HCT116 (cell line): ENCODE measurements at regions not wholly inside any gene's neighbourhood (a gene's known extent, or its start where the extent isn't known, plus 50 kb on each side); places are given as distances from the start of the nearest gene placed in this dataset.

Source experiments
- ATAC-seq: fragments of 200-7000 bp; cut with Tn5 transposase; 2 replicates; pipeline ENCODE4 v1.9.1; 2020; ENCODE audit warnings: mild to moderate bottlenecking, moderate library complexity
- BruUV-seq: library from RNA; stranded (reverse); fragments of 400-500 nt; replicated peaks from 2 replicates; lab custom pipeline; 2021; lab: Mats Ljungman, UMichigan
- CTCF ChIA-PET: fragments of 300-600 bp; sonication (Branson Sonifier 250); formaldehyde crosslinking; loops from one replicate; lab custom pipeline; 2021; ENCODE audit warnings: antibody characterized with exemption; lab: Charles Lee
- POLR2A ChIA-PET: fragments of 300-600, 350-600 bp; sonication (Branson Sonifier 250); formaldehyde crosslinking; loops from one replicate; lab custom pipeline; 2021; ENCODE audit warnings: antibody characterized with exemption; lab: Charles Lee
- RAD21 ChIA-PET, 2 experiments: fragments of 300-600 bp; sonication (Branson Sonifier 250); formaldehyde crosslinking; loops; one replicate each; lab custom pipeline; 2023; ENCODE audit warnings: low total read pairs in 2 of 2; ENCODE audit not compliant: uncharacterized antibody in 2 of 2, unreplicated experiment in 2 of 2, low non-redundant PET in 1 of 2; lab: Charles Lee
- DNase-seq: peaks from one replicate; pipeline ENCODE4 v3.0.0-alpha.2; 2010; ENCODE audit warnings: low read depth, low spot score
- H2AFZ ChIP-seq: fragments of 200-600 bp; shearing (Covaris generic), sonication (generic); 2 replicates; pipeline ENCODE4 v1.6.1; 2017; ENCODE audit warnings: low read depth, mixed run types, mixed read lengths, antibody characterized with exemption, low read length; ENCODE audit not compliant: poor library complexity, severe bottlenecking
- H3K27ac ChIP-seq: 2 replicates; pipeline ENCODE4 v1.5.1; 2012; ENCODE audit warnings: low read depth, low read length
- H3K27me3 ChIP-seq: fragments of 200-600 bp; sonication (generic); 2 replicates; pipeline ENCODE4 v1.6.1; 2016; ENCODE audit warnings: mixed run types, low read length, mixed read lengths; ENCODE audit not compliant: insufficient read depth
- H3K36me3 ChIP-seq, 2 experiments: fragments of 200-500 bp in 1 of 2; fragments of 200-600 bp in 1 of 2; sonication (Bioruptor generic) in 1 of 2; sonication (generic) in 1 of 2; 2 replicates each; pipeline versions ENCODE4 v1.5.1 to v1.6.1; 2014 to 2016; ENCODE audit warnings: low read length in 2 of 2, inconsistent platforms in 1 of 2, mixed read lengths in 1 of 2, mixed run types in 1 of 2; ENCODE audit not compliant: insufficient read depth in 2 of 2, control insufficient read depth in 1 of 2
- H3K4me1 ChIP-seq, 2 experiments: fragments of 200-600 bp in 1 of 2; sonication (generic) in 1 of 2; 2 replicates each; pipeline versions ENCODE4 v1.5.1 to v1.6.1; 2012 to 2017; ENCODE audit warnings: low read length in 2 of 2, inconsistent platforms in 1 of 2, mild to moderate bottlenecking in 1 of 2, mixed read lengths in 1 of 2, mixed run types in 1 of 2, moderate library complexity in 1 of 2; ENCODE audit not compliant: insufficient read depth in 2 of 2, control insufficient read depth in 1 of 2
- H3K4me2 ChIP-seq: fragments of 200-600 bp; sonication (generic); 2 replicates; pipeline ENCODE4 v1.6.1; 2017; ENCODE audit warnings: mixed run types, low read length, mixed read lengths
- H3K4me3 ChIP-seq, 2 experiments: fragments of 200-600 bp in 1 of 2; sonication (generic) in 1 of 2; replicated peaks in 1 of 2; 2 replicates each; pipeline ENCODE4 v1.5.1; 2011 to 2016; ENCODE audit warnings: low read length in 2 of 2, control low read depth in 1 of 2, low read depth in 1 of 2, mild to moderate bottlenecking in 1 of 2, mixed read lengths in 1 of 2, mixed run types in 1 of 2
- H3K79me2 ChIP-seq: fragments of 200-600 bp; sonication (generic); 2 replicates; pipeline ENCODE4 v1.6.1; 2017; ENCODE audit warnings: mild to moderate bottlenecking, mixed run types, low read length, moderate library complexity, mixed read lengths; ENCODE audit not compliant: insufficient read depth
- H3K9ac ChIP-seq: fragments of 200-600 bp; sonication (generic); 2 replicates; pipeline ENCODE4 v1.6.1; 2016; ENCODE audit warnings: low read length, mixed read lengths
- H3K9me2 ChIP-seq: fragments of 200-600 bp; sonication (generic), shearing (Covaris generic); 2 replicates; pipeline ENCODE4 v1.6.1; 2017; ENCODE audit warnings: mixed run types, mild to moderate bottlenecking, moderate library complexity; ENCODE audit not compliant: insufficient read depth
- H3K9me3 ChIP-seq, 2 experiments: fragments of 200-500 bp in 1 of 2; fragments of 200-600 bp in 1 of 2; sonication (Bioruptor generic) in 1 of 2; sonication (generic) in 1 of 2; 2 replicates each; pipeline ENCODE4 v1.6.1; 2014 to 2017; ENCODE audit warnings: low read length in 2 of 2, mixed read lengths in 2 of 2, inconsistent platforms in 1 of 2, low read depth in 1 of 2, mild to moderate bottlenecking in 1 of 2, mixed run types in 1 of 2, moderate library complexity in 1 of 2; ENCODE audit not compliant: control insufficient read depth in 1 of 2, insufficient read depth in 1 of 2
- H4K20me1 ChIP-seq: fragments of 200-600 bp; sonication (generic), shearing (Covaris generic); 2 replicates; pipeline ENCODE4 v1.6.1; 2017; ENCODE audit warnings: mixed run types, mild to moderate bottlenecking, moderate library complexity; ENCODE audit not compliant: insufficient read depth
- CBX3 ChIP-seq: IDR thresholded peaks from 2 replicates; pipeline ENCODE4 v1.6.1; 2012; ENCODE audit warnings: low read depth
- CEBPB ChIP-seq: IDR thresholded peaks from 2 replicates; pipeline ENCODE4 v1.6.1; 2012; ENCODE audit warnings: low read depth
- CTCF ChIP-seq, 3 experiments: fragments of 200-600 bp in 1 of 3; sonication (generic) in 1 of 3; IDR thresholded peaks in 2 of 3; conservative IDR thresholded peaks in 1 of 3; 2 replicates each; pipeline ENCODE4 v1.5.1; 2012 to 2017; ENCODE audit warnings: low read depth in 2 of 3, low read length in 2 of 3, antibody characterized with exemption in 1 of 3, borderline replicate concordance in 1 of 3, control low read depth in 1 of 3, mild to moderate bottlenecking in 1 of 3, mixed read lengths in 1 of 3, mixed run types in 1 of 3, moderate library complexity in 1 of 3; ENCODE audit not compliant: insufficient read depth in 1 of 3
- ELF1 ChIP-seq: IDR thresholded peaks from 2 replicates; pipeline ENCODE4 v1.6.1; 2012; ENCODE audit warnings: low read depth, borderline replicate concordance
- EZH2 ChIP-seq: fragments of 200-600 bp; sonication (generic); IDR thresholded peaks from 2 replicates; pipeline ENCODE4 v1.6.1; 2017; ENCODE audit warnings: antibody characterized with exemption, mixed run types
- FOSL1 ChIP-seq: IDR thresholded peaks from 2 replicates; pipeline ENCODE4 v1.6.1; 2012; ENCODE audit warnings: low read depth
- JUND ChIP-seq: IDR thresholded peaks from 2 replicates; pipeline ENCODE4 v1.6.1; 2012
- RAD21 ChIP-seq: IDR thresholded peaks from 2 replicates; pipeline ENCODE4 v1.6.1; 2012; ENCODE audit warnings: low read depth, mild to moderate bottlenecking
- REST ChIP-seq: IDR thresholded peaks from 2 replicates; pipeline ENCODE4 v1.6.1; 2012; ENCODE audit warnings: low read depth
- SIN3A ChIP-seq: IDR thresholded peaks from 2 replicates; pipeline ENCODE4 v1.6.1; 2012; ENCODE audit warnings: low read depth
- SRF ChIP-seq: IDR thresholded peaks from 2 replicates; pipeline ENCODE4 v1.6.1; 2012; ENCODE audit warnings: low read depth
- TCF7L2 ChIP-seq: IDR thresholded peaks from 2 replicates; pipeline ENCODE4 v1.7.0; 2011; ENCODE audit warnings: borderline replicate concordance, inconsistent platforms; ENCODE audit not compliant: insufficient read depth, insufficient read length; ENCODE audit errors: extremely low read depth
- ZBTB33 ChIP-seq: IDR thresholded peaks from 2 replicates; pipeline ENCODE4 v1.6.1; 2011; ENCODE audit warnings: mild to moderate bottlenecking, low read length, moderate library complexity; ENCODE audit not compliant: insufficient replicate concordance; ENCODE audit errors: extremely low read depth
- ZFX ChIP-seq: fragments of 450-650 bp; IDR thresholded peaks from 2 replicates; pipeline ENCODE4 v1.6.1; 2017
- intact Hi-C: fragments of 100-400 bp; cut with micrococcal nuclease; formaldehyde crosslinking; loops from 2 replicates; pipeline ENCODE4 v1.10.0; 2022
- TF ChIP-seq, protein P1 (sequence below): IDR thresholded peaks from 2 replicates; pipeline ENCODE4 v1.6.1; 2012

DNA sequence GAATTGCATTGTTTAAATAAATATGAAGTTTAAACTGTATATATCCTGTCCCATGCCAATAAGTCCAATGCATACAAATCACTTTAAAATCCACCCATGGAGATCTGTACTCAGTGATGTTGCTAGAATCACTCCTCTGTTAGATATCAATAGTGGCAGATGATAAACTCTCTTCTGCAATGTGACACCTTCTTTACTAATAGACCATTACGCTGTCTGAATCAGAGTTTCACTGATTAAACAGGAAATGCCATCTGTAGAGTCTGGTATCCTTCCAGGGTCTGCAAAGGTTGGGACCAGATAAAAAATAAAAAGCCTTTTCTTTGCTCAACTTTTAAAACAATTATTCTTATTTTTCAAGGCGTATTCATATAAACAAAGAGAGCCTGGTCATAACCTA is 134.5 kb downstream of the EDN3 start:
- no peak for DNase-seq

More for the DNA sequence above, 134.5 kb downstream of the EDN3 start:
- H3K9ac ChIP-seq, result no peak overlapping the region
- H3K9me3 ChIP-seq, result no peaks in the 10 kb centered on the region
- ATAC-seq, result no peak
- no peak overlapping the region for H3K4me2 ChIP-seq
- no peak overlapping the region for H3K27ac ChIP-seq
- peaks cover 22% of the 10 kb centered on the region for H3K27me3 ChIP-seq
- H3K36me3 ChIP-seq, result no peaks in the 10 kb centered on the region
- no peaks in the 10 kb centered on the region for H3K9me2 ChIP-seq
- H3K4me3 ChIP-seq, result no peak overlapping the region
- no peaks in the 10 kb centered on the region for H3K79me2 ChIP-seq
- POLR2A ChIA-PET, result no interaction called here
- H2AFZ ChIP-seq, result no peak overlapping the region
- TF ChIP-seq CEBPB (no peak), ELF1 (no peak), TCF7L2 (no peak), CTCF (IDR thresholded peaks at IDR 0.05 in 2 of 3, conservative IDR thresholded peaks at IDR 0.05 in 1 of 3; ENCODE audit: borderline replicate concordance in 1 of 3, insufficient read depth in 1 of 3, low read depth in 2 of 3, low read length in 2 of 3) (no peak), SRF (no peak), ZBTB33 (no peak), CBX3 (no peak), ZFX (no peak), RAD21 (no peak), SIN3A (no peak), REST (no peak), FOSL1 (no peak), JUND (no peak), EZH2 (no peak)
- TF ChIP-seq, protein P1, sequence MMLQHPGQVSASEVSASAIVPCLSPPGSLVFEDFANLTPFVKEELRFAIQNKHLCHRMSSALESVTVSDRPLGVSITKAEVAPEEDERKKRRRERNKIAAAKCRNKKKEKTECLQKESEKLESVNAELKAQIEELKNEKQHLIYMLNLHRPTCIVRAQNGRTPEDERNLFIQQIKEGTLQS, result no peak
- BruUV-seq, result no TSS peak
- no peaks in the 10 kb centered on the region for H3K4me1 ChIP-seq
- H4K20me1 ChIP-seq, result no peaks in the 10 kb centered on the region
- CTCF ChIA-PET, result no interaction called here
- intact Hi-C loops, result no loop called here
- RAD21 ChIA-PET, result no interaction called here
